Thymus (tissue), 11 donors: ENCODE measurements at regions not wholly inside any gene's neighbourhood (a gene's known extent, or its start where the extent isn't known, plus 50 kb on each side); places are given as distances from the start of the nearest gene placed in this dataset.
A peak's percentile ranks its signal among the peaks of the same experiment; 100 is the strongest.

Experiments
- DNase-seq, 9 donors: peaks; one replicate each; pipeline ENCODE4 v3.0.0-alpha.2; 2013; ENCODE audit warnings: low spot score in 9 of 9, low read depth in 6 of 9, missing footprints in 1 of 9
- H3K27ac ChIP-seq, 2 donors: one replicate each; pipeline ENCODE4 v1.5.1; 2013; ENCODE audit warnings: control low read depth in 1 of 2, low read depth in 1 of 2, low read length in 1 of 2, mild to moderate bottlenecking in 1 of 2, moderate library complexity in 1 of 2
- H3K27me3 ChIP-seq, 2 donors: one replicate each; pipeline ENCODE4 v1.5.1; 2013; ENCODE audit warnings: low read length in 1 of 2; ENCODE audit not compliant: control insufficient read depth in 2 of 2, insufficient read depth in 1 of 2
- H3K36me3 ChIP-seq, 2 donors: one replicate each; pipeline ENCODE4 v1.5.1; 2013; ENCODE audit warnings: low read length in 1 of 2, mild to moderate bottlenecking in 1 of 2, moderate library complexity in 1 of 2; ENCODE audit not compliant: control insufficient read depth in 2 of 2, insufficient read depth in 2 of 2
- H3K4me1 ChIP-seq, 2 donors: one replicate each; pipeline ENCODE4 v1.5.1; 2013; ENCODE audit warnings: low read length in 2 of 2; ENCODE audit not compliant: control insufficient read depth in 2 of 2, insufficient read depth in 2 of 2
- H3K4me3 ChIP-seq, 2 donors: one replicate each; pipeline ENCODE4 v1.5.1; 2013; ENCODE audit warnings: low read length in 2 of 2, control low read depth in 1 of 2, mild to moderate bottlenecking in 1 of 2
- H3K9me3 ChIP-seq, 2 donors: one replicate each; pipeline ENCODE4 v1.5.1; 2013; ENCODE audit warnings: low read length in 1 of 2, mild to moderate bottlenecking in 1 of 2; ENCODE audit not compliant: control insufficient read depth in 2 of 2, insufficient read depth in 1 of 2
- WGBS: extraction: QIAGEN DNeasy Blood & Tissue Kit; methylation state at CpG from one replicate; pipeline ENCODE4 v1.1.7; 2013; 5-methylcytosine and 5-hydroxymethylcytosine counted together
- donor health status: healthy.

DNA sequence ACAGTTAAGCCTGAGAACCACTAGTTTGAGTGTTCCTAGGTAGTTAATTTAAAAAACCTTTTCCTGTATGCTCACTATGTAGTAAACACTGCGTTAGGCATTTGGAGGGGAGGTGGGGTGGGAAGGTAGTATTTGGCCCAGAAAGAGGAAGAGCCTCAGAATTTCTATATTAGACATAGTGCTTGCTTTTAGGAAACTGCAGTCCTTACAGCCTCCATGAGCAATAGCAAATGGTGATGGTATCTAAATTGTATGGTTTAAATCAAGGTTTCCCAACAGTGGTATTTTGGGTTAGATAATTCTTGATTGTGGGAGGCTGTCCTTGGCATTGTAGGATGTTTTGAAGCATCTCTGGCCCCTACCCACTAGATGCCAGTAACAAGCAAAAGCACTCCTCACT lies 61.5 kb upstream of the RIPOR2 start:
- Histone ChIP-seq H3K27me3 (no peaks in the 10 kb centered on the region), H3K4me1 (peaks cover 2 to 15% of the 10 kb centered on the region in 2 donors), H3K4me3 (no peak overlapping the region), H3K27ac (no peak overlapping the region), H3K36me3 (peaks cover 0 to 5% of the 10 kb centered on the region in 2 donors), H3K9me3 (peaks cover 0 to 3% of the 10 kb centered on the region in 2 donors)
- no peak for DNase-seq
- 21% methylated on average over 1 of the region's 1 CpG for WGBS

- no peaks in the 10 kb centered on the region for H3K27me3 ChIP-seq
- H3K36me3 ChIP-seq = peaks cover 0 to 5% of the 10 kb centered on the region in 2 donors
- peaks cover 2 to 15% of the 10 kb centered on the region in 2 donors for H3K4me1 ChIP-seq
- no peak for DNase-seq
- H3K27ac ChIP-seq = no peak overlapping the region
- H3K9me3 ChIP-seq = peaks cover 0 to 3% of the 10 kb centered on the region in 2 donors
- 71% methylated on average over 3 of the region's 3 CpGs for WGBS
- no peak overlapping the region for H3K4me3 ChIP-seq
These were observed 62.1 kb upstream of the RIPOR2 start for GRCh38 chr6:24997905-24998304.

GRCh38 chr6:25002326-25003091 lies 66.7 kb upstream of the RIPOR2 start:
- Histone ChIP-seq H3K4me1 (peaks cover 8 to 22% of the 10 kb centered on the region in 2 donors), H3K4me3 (no peak overlapping the region), H3K27ac (no peak overlapping the region), H3K9me3 (no peaks in the 10 kb centered on the region), H3K27me3 (no peaks in the 10 kb centered on the region), H3K36me3 (no peaks in the 10 kb centered on the region)
- WGBS = 81% methylated on average over 11 of the region's 11 CpGs
- DNase-seq = no peak

DNA sequence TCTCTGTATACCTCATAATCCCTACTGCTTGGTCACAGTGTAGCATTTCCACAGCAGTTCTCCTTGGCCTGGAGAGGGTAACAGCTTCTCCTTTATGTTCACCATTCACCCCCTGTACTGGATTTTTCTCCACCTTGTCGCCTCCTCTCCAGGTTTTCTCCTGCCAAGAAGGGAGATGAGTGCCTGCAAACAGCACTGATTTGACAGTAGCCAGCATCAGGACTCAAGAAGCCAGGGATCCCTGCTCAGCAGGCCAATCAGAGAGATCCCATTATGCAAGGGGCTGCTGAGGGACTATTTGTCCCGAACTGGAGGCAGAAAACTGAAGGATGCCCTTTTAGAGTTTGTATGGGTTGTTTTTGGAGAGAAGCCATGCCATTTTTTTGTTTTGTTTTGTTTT lies 68.6 kb upstream of the RIPOR2 start:
- Histone ChIP-seq H3K4me3 (no peak overlapping the region), H3K27ac (no peak overlapping the region), H3K9me3 (no peaks in the 10 kb centered on the region), H3K36me3 (no peaks in the 10 kb centered on the region), H3K27me3 (no peaks in the 10 kb centered on the region), H3K4me1 (peaks cover 23 to 32% of the 10 kb centered on the region in 2 donors)
- 97% methylated on average over 2 of the region's 2 CpGs for WGBS
- DNase-seq = no peak

- H3K9me3 ChIP-seq = no peaks in the 10 kb centered on the region
- peaks cover 29 to 39% of the 10 kb centered on the region in 2 donors for H3K4me1 ChIP-seq
- no peak overlapping the region for H3K27ac ChIP-seq
- 89% methylated on average over 4 of the region's 4 CpGs for WGBS
- no peaks in the 10 kb centered on the region for H3K27me3 ChIP-seq
- H3K4me3 ChIP-seq = no peak overlapping the region
- no peaks in the 10 kb centered on the region for H3K36me3 ChIP-seq
- DNase-seq = no peak
These were observed 69.2 kb upstream of the RIPOR2 start for GRCh38 chr6:25005010-25005409.

- H3K4me1 ChIP-seq = peaks cover 32 to 47% of the 10 kb centered on the region in 2 donors
- WGBS = 91% methylated on average over 1 of the region's 1 CpG
- no peak overlapping the region for H3K4me3 ChIP-seq
- H3K27ac ChIP-seq = peak overlapping the region in 1 of 2 donors; percentile 79
- no peaks in the 10 kb centered on the region for H3K27me3 ChIP-seq
- no peak for DNase-seq
- H3K36me3 ChIP-seq = no peaks in the 10 kb centered on the region
- no peaks in the 10 kb centered on the region for H3K9me3 ChIP-seq
These were observed 70.3 kb upstream of the RIPOR2 start for GRCh38 chr6:25006075-25006474.

GRCh38 chr6:25006565-25007001 lies 70.8 kb upstream of the RIPOR2 start:
- WGBS = 9% methylated on average over 3 of the region's 3 CpGs
- H3K27me3 ChIP-seq = no peaks in the 10 kb centered on the region
- no peaks in the 10 kb centered on the region for H3K9me3 ChIP-seq
- peak overlapping the region; percentile 79 to 88 for H3K27ac ChIP-seq
- no peak overlapping the region for H3K4me3 ChIP-seq
- peak in 6 of 9 donors; percentile 44 to 73 (median 54) for DNase-seq
- peaks cover 32 to 47% of the 10 kb centered on the region in 2 donors for H3K4me1 ChIP-seq
- no peaks in the 10 kb centered on the region for H3K36me3 ChIP-seq

DNA sequence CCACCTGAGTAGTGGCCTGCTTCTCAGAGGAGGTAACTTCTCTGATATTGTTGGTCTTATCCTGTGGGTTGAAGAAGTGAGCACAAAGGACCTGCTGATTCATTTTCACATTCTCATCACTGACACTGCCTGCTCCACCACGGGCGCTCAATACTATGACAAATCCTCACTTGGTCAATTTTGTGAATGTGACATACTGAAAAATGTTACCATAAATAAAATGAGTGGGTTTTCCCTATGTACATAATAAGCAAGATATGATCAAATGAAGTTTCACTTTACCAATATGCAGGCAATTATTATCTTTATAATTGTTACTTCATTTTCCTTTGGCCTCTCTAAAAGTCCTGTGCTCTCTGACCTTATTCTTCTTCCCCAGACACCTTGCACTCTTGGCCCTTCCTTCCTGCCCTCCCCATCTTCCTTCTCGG lies 71.5 kb upstream of the RIPOR2 start:
- Histone ChIP-seq H3K4me1 (peaks cover 32 to 47% of the 10 kb centered on the region in 2 donors), H3K27ac (peak overlapping the region; percentile 60 to 79), H3K4me3 (no peak overlapping the region), H3K36me3 (no peaks in the 10 kb centered on the region), H3K9me3 (no peaks in the 10 kb centered on the region), H3K27me3 (no peaks in the 10 kb centered on the region)
- no peak for DNase-seq
- whole genome bisulfite sequencing = 40% methylated on average over 3 of the region's 3 CpGs

- 75% methylated on average over 4 of the region's 4 CpGs for WGBS
- DNase-seq = no peak
- peaks cover 32 to 47% of the 10 kb centered on the region in 2 donors for H3K4me1 ChIP-seq
- no peaks in the 10 kb centered on the region for H3K36me3 ChIP-seq
- H3K27me3 ChIP-seq = no peaks in the 10 kb centered on the region
- peak overlapping the region in 1 of 2 donors; percentile 48 for H3K27ac ChIP-seq
- H3K4me3 ChIP-seq = no peak overlapping the region
- H3K9me3 ChIP-seq = no peaks in the 10 kb centered on the region
These were observed 73.1 kb upstream of the RIPOR2 start for GRCh38 chr6:25008707-25009392.
